WTC11 (cell line): ENCODE measurements at regions not wholly inside any gene's neighbourhood (a gene's known extent, or its start where the extent isn't known, plus 50 kb on each side); places are given as distances from the start of the nearest gene placed in this dataset.

Experiments used
- ETV6 ChIP-seq: sonication (generic); formaldehyde crosslinking; IDR thresholded peaks from 2 replicates; pipeline ENCODE4 v1.8.1; 2022; ENCODE audit warnings: mild to moderate bottlenecking, missing genetic modification reagents
- OVOL2 ChIP-seq: fragments of 250-450 bp; sonication (Bioruptor Pico); IDR thresholded peaks from 2 replicates; pipeline ENCODE4 v1.9.0; 2021; ENCODE audit warnings: mild to moderate bottlenecking, borderline replicate concordance
- TF ChIP-seq, protein P1 (sequence below): fragments of 200-600 bp; IDR thresholded peaks from 2 replicates; pipeline ENCODE4 v1.8.0; 2022; ENCODE audit warnings: antibody characterized with exemption
- TF ChIP-seq, protein P2 (sequence below): sonication (generic); formaldehyde crosslinking; IDR thresholded peaks from 2 replicates; pipeline ENCODE4 v1.8.1; 2023; ENCODE audit warnings: mild to moderate bottlenecking, missing genetic modification reagents, borderline replicate concordance

- TF ChIP-seq, protein P1, sequence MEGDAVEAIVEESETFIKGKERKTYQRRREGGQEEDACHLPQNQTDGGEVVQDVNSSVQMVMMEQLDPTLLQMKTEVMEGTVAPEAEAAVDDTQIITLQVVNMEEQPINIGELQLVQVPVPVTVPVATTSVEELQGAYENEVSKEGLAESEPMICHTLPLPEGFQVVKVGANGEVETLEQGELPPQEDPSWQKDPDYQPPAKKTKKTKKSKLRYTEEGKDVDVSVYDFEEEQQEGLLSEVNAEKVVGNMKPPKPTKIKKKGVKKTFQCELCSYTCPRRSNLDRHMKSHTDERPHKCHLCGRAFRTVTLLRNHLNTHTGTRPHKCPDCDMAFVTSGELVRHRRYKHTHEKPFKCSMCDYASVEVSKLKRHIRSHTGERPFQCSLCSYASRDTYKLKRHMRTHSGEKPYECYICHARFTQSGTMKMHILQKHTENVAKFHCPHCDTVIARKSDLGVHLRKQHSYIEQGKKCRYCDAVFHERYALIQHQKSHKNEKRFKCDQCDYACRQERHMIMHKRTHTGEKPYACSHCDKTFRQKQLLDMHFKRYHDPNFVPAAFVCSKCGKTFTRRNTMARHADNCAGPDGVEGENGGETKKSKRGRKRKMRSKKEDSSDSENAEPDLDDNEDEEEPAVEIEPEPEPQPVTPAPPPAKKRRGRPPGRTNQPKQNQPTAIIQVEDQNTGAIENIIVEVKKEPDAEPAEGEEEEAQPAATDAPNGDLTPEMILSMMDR: no peak
- TF ChIP-seq, protein P2, sequence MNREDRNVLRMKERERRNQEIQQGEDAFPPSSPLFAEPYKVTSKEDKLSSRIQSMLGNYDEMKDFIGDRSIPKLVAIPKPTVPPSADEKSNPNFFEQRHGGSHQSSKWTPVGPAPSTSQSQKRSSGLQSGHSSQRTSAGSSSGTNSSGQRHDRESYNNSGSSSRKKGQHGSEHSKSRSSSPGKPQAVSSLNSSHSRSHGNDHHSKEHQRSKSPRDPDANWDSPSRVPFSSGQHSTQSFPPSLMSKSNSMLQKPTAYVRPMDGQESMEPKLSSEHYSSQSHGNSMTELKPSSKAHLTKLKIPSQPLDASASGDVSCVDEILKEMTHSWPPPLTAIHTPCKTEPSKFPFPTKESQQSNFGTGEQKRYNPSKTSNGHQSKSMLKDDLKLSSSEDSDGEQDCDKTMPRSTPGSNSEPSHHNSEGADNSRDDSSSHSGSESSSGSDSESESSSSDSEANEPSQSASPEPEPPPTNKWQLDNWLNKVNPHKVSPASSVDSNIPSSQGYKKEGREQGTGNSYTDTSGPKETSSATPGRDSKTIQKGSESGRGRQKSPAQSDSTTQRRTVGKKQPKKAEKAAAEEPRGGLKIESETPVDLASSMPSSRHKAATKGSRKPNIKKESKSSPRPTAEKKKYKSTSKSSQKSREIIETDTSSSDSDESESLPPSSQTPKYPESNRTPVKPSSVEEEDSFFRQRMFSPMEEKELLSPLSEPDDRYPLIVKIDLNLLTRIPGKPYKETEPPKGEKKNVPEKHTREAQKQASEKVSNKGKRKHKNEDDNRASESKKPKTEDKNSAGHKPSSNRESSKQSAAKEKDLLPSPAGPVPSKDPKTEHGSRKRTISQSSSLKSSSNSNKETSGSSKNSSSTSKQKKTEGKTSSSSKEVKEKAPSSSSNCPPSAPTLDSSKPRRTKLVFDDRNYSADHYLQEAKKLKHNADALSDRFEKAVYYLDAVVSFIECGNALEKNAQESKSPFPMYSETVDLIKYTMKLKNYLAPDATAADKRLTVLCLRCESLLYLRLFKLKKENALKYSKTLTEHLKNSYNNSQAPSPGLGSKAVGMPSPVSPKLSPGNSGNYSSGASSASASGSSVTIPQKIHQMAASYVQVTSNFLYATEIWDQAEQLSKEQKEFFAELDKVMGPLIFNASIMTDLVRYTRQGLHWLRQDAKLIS (CRISPR knock-in tag): no peak
- TF ChIP-seq ETV6 (no peak), OVOL2 (CRISPR knock-in tag) (no peak)
Measured at GRCh38 chr5:2387250-2387633, 364.2 kb downstream of the IRX2 start.
